ENCODE measurements at regions not wholly inside any gene's neighbourhood (a gene's known extent, or its start where the extent isn't known, plus 50 kb on each side); places are given as distances from the start of the nearest gene placed in this dataset.

- no peak for DNase-seq
Measured at GRCh38 chr18:24678107-24678506, 217.7 kb downstream of the HRH4 start.

DNA sequence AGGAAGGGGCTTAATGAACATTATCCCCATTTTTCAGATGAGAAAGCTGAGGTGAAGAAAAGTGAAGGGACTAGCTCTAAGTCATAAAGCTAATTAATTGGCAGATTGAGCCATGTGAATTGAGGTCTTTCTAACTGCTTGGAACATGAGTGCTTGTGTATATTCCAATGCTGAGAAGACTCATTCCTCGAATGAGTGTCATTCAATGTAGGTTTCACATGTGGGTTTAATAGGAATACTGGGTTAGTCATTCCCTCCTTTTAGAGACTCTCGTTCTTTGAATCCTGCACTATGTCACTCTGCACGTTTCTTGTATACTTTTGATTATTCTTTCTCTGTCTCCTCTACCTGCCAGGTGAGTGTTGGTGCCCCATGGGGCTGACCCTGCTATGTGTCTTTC is 218.2 kb downstream of the HRH4 start:
- DNase-seq, result no peak

DNA sequence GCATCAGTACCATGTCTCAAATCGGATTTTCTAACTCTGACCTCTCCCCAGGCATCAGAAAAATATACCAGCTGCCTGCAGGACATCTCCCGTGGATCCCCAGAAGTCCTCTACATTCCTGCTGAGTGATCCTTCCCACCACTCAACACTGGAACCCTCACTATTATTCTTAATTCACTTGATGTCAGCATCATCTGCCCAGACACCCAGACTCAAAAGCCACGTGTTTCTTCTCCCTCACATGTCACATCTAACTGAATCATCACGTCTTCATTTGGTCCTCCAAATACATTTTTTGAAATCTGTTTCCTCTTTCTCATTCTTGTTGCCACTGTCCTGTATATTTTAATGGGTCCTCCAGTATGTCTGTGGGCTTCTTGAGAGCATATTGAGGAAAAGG is 218.6 kb downstream of the HRH4 start:
- DNase-seq, result no peak

- DNase-seq, result no peak
Measured at GRCh38 chr18:24683925-24684324, 223.5 kb downstream of the HRH4 start.

GRCh38 chr18:24685254-24685959 is 225.0 kb downstream of the HRH4 start:
- DNase-seq, result no peak

DNA sequence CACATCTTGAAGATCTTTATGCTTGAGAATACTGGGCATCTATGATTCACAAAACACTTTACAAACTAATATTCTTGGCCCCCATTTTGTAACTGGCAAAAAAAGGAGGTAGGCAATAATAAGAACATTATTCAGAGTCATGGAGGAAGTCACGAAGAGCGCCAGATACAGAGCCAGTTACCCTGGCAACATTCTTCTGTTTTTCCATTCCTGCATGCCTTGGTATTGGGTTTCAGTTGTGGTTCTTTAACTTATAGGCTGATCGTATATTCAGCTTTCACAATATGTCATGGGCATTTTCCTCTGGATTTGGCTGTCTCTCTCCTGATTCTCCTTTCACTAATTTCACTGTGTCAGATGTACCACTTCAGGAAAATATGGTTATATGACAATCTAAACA is 234.7 kb downstream of the HRH4 start:
- no peak for DNase-seq

DNA sequence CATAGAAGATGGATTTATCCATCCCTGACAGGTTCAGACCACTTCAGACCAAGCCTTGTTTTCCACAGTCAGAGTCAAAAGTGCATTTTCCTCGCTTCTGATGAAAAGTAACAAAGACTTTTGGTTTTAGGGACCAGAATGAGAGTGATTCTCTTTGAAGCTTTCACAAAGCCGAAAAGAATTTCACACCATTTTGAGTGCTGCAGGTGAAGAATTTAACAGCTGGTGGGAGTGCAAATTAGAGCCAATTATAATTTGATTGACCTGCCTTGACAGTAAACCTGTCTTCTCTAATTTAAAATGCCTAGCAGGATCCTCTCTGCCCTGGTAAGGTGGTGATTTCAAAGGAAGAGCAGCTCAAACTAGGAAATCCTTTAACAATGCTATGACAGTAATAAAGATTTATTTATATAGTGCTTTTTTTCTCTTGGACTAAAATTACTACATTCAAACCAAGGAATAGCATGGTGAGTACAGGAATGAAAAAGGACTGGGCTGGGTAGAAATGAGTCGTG is 241.6 kb downstream of the HRH4 start:
- no peak for DNase-seq

DNA sequence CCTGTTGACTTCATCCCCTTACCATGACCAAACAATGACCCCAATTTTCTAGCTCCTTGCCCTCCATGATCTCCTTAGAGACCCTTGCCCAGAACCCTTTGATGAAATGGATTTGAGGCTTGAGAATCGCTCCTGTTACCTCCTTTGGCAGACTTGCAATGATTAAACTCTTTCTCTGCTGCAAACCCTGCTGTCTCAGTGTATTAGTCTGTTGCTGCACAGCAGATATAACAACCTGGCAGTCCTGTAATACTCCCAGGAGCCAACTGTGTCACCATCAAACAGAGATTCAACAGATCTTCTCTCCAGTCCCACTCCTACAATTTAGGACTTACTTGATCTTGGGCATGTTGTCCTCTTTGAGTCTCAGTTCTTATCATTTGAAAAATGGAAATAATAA is 242.9 kb downstream of the HRH4 start:
- no peak for DNase-seq

DNA sequence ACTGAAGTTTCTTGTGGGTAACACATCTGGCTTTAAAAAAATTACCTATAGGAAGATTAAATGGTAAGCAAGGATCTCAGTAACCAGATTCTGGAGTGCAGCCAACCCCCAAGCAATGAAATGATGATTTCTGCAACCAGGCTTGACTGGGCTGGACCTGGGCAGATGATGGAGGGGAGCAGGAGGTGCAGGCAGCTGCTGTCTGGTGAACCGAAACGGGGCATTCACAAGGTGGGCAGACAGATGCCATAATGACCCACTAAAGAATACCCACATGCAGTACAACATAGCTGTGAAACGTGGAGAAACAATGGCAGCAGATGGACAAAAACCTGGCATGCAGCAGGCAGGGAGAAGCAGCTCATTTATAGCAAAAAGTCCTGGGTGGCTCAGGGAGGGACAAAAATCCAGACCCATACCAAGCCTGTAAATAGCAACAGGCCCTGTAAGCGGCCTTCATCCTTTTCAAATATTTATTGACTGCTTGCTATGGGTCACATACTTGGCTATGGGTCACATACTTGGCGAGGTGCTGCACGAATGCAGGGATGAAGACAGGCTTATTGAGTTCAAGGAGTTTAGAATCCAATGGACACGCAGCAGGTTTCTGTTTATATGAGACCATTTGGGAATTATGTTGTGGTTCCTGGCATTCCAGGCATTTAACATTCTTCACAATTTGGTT is 244.7 kb downstream of the HRH4 start:
- no peak for DNase-seq

GRCh38 chr18:24710474-24710873 is 250.0 kb downstream of the HRH4 start:
- no peak for DNase-seq

DNA sequence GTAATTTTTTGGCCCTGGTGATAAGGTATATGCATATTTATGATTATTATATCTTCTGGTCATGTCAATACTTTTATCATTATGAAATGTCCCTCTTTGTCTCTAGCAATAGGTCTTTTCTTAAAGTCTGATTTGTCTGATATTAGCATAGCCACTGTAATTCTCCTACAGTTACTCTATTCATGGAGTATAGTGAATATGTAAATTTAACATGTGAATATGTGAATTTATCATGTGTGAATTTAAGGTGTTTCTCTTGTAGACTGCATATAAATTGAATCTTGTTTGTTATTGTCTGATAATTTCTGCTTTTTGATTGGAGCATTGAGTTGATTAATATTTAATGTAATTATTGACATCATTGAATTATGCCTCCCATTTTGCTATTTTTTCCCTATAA is 259.4 kb downstream of the HRH4 start:
- DNase-seq, result no peak

DNA sequence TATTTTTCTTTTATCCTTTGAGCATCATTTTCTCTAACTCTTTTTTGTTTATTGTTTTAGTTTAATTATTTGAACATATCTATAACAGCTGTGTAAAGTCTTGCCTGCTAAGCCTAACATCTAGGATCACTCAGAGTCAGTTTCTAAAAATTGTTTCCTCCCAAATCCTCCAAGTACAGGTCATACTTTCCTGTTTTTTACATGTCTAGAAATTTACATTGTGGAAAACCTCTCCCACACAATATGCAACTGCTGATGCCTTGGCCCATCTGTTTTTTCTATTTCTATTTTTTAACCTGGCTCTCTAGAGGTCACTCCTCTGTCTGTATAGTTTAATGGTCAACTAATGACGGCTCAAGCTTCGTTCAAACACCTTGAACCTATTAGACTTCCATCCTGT is 261.0 kb downstream of the HRH4 start:
- DNase-seq, result no peak

- DNase-seq, result no peak
Measured at GRCh38 chr18:24725644-24726415, 265.4 kb downstream of the HRH4 start.

DNA sequence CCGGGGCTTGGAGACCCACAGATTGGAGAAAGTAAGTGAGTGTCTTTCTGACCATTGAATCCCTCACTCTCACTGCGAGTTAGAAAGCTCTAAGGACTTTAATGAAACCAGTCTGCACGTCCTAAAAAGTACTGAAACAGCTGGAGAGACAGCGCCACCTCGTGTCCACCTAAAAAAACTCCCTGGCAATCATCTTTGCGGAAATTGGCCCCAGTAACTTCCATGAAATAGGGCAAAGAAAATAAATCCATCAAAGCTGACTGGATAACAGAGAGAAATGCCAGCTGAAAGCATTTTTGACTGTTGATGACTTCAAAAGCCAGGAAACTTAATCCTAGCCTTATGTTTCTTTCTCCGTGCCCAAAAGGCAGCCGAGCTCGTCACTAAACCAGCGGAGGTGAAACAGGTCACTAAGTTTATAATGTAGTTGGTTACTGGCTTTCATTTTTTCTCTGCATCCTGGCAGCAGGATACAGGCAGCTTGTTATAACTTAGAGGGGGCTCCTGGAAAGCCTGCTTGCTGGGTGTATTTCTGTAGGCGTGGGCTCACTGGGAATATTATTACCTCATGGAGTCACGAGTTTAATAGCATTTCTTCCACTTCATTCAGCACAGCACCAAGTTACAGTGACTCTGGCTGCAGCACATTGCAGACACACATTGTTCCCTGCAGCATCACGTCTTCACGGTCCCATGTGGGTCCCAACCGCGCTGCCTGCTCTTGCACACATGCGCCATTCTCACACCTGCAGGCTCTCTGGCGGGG is 266.5 kb downstream of the HRH4 start:
- DNase-seq, result peak; percentile 70

- no peak for DNase-seq
Measured at GRCh38 chr18:24727685-24728084, 267.2 kb downstream of the HRH4 start.

GRCh38 chr18:24731158-24731557 is 270.7 kb downstream of the HRH4 start:
- DNase-seq, result no peak

- DNase-seq, result no peak
Measured at GRCh38 chr18:24731981-24732380, 271.5 kb downstream of the HRH4 start.

DNA sequence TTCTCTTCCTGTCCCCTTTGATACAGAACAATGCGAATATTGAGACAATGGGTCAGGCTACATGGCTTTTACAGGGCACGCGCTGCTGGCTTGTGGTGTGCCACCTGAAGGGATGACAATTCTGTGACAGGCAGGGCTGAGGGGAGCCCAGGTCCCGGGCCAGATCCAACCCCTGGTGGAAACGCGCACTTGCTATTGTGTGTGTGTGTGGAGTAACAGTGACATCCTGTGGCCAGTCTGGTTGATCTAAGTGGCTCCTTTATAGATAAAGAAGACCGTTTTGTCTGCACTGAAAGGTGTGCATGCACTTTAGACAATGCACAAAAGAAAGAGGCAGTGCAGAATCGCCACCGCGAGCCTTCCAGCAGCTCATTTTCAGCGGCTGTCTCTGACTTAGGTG is 273.6 kb downstream of the HRH4 start:
- DNase-seq, result peak; percentile 4

DNA sequence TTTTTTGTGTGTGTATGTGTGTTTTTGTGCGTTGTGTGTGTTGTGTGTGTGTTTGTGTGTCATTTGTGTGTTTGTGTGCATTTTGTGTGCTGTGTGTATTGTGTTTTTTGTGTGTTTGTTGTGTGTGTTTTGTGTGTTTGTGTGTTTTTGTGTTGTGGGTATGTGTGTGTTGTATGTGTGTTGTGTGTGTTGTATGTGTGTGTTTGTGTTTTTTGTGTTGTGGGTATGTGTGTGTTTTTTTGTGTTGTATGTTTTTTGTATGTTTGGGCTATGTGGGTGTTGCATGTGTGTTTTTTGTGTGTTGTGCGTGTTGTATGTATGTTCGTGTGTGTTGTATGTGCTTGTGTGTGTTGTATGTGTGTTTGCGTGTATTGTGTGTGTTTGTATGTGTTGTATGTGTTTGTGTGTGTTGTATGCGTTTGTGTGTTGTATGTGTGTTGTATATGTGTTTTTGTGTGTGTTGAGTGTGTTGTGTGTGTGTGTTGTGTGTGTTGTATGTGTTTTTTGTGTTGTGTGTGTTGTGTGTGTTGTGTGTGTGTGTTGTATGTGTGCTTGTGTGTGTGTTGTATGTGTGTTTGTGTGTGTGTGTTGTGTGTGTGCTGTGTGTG is 275.3 kb downstream of the HRH4 start:
- no peak for DNase-seq

DNA sequence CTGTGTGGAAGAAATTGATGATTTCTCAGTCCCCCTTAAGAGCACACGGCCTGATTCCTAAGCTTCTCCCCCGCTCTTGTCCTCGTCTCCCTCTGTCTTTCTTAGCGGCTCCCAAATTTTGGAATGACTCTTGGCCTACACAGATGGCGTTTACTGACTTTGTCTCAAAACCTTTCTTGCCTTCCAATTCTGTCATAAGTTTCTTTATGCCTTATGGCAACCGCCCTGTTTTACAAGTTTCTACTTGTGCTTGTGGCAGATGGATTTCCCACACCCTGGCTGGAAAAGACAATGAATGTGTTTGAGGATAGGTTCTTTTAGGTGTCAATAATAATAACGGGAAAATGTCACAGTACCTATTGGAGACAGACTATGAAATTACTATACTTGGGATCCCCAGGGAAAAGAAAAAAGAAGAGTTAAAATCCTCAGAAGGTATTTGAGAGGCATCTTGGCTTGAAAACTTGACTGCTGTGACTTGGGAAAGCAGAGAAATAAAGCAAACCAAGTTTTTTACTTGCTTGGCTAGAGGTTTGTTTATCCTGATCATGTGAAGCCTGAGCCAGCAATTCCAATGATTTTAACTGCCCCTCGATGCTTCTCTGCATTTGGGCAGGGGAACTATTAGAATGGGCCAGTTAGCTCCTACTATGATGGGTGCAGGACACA is 276.4 kb downstream of the HRH4 start:
- no peak for DNase-seq

DNA sequence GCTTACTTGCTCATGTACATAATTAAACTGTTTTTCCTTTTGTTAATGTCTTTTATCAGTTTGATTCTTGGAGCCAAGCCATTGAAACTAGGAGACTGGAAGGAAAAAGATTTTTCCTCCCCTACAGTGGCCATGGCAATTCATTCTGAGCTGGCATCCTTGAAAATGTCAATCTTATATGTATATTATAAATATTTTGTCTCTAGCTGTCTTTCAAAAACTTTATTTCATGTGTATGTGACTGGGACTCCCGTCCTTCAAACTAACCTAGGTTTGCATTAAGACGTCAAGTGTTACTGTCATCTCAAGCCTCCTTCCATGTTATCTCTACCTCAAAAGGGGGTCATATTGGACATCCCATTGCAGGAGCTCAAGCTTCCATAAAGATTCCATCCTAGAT is 280.4 kb downstream of the HRH4 start:
- no peak for DNase-seq

- no peak for DNase-seq
Measured at GRCh38 chr18:24741321-24741720, 280.9 kb downstream of the HRH4 start.
